ENCODE measurements at regions not wholly inside any gene's neighbourhood (a gene's known extent, or its start where the extent isn't known, plus 50 kb on each side); places are given as distances from the start of the nearest gene placed in this dataset.

- TF ChIP-seq RXRA (CRISPR knock-in tag; IDR thresholded peaks at IDR 0.05) (no peak), FOXP1 (IDR thresholded peaks at IDR 0.05) (no peak), FOXP1 (CRISPR knock-in tag; IDR thresholded peaks at IDR 0.05) (no peak), MATR3 (CRISPR knock-in tag; IDR thresholded peaks at IDR 0.05) (no peak), HNRNPK (IDR thresholded peaks at IDR 0.05; ENCODE audit: low read depth, low read length, poor library complexity, severe bottlenecking) (no peak), EZH2 (conservative IDR thresholded peaks at IDR 0.05; ENCODE audit: low read depth, low read length) (no peak), MAFG (CRISPR knock-in tag; IDR thresholded peaks at IDR 0.05) (no peak), NFE2L2 (IDR thresholded peaks at IDR 0.05; ENCODE audit: low read length) (no peak), AHDC1 (CRISPR knock-in tag; IDR thresholded peaks at IDR 0.05; ENCODE audit: borderline replicate concordance) (no peak), ARNTL (CRISPR knock-in tag; IDR thresholded peaks at IDR 0.05) (no peak), SETDB1 (CRISPR knock-in tag; IDR thresholded peaks at IDR 0.05; ENCODE audit: borderline replicate concordance) (no peak), TRIM24 (CRISPR knock-in tag; IDR thresholded peaks at IDR 0.05) (no peak), ZSCAN5A (CRISPR knock-in tag; IDR thresholded peaks at IDR 0.05; ENCODE audit: borderline replicate concordance) (no peak)
- TF ChIP-seq, protein P1, sequence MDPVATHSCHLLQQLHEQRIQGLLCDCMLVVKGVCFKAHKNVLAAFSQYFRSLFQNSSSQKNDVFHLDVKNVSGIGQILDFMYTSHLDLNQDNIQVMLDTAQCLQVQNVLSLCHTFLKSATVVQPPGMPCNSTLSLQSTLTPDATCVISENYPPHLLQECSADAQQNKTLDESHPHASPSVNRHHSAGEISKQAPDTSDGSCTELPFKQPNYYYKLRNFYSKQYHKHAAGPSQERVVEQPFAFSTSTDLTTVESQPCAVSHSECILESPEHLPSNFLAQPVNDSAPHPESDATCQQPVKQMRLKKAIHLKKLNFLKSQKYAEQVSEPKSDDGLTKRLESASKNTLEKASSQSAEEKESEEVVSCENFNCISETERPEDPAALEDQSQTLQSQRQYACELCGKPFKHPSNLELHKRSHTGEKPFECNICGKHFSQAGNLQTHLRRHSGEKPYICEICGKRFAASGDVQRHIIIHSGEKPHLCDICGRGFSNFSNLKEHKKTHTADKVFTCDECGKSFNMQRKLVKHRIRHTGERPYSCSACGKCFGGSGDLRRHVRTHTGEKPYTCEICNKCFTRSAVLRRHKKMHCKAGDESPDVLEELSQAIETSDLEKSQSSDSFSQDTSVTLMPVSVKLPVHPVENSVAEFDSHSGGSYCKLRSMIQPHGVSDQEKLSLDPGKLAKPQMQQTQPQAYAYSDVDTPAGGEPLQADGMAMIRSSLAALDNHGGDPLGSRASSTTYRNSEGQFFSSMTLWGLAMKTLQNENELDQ (CRISPR knock-in tag; IDR thresholded peaks at IDR 0.05; ENCODE audit: borderline replicate concordance), result no peak
- TF ChIP-seq, protein P2, sequence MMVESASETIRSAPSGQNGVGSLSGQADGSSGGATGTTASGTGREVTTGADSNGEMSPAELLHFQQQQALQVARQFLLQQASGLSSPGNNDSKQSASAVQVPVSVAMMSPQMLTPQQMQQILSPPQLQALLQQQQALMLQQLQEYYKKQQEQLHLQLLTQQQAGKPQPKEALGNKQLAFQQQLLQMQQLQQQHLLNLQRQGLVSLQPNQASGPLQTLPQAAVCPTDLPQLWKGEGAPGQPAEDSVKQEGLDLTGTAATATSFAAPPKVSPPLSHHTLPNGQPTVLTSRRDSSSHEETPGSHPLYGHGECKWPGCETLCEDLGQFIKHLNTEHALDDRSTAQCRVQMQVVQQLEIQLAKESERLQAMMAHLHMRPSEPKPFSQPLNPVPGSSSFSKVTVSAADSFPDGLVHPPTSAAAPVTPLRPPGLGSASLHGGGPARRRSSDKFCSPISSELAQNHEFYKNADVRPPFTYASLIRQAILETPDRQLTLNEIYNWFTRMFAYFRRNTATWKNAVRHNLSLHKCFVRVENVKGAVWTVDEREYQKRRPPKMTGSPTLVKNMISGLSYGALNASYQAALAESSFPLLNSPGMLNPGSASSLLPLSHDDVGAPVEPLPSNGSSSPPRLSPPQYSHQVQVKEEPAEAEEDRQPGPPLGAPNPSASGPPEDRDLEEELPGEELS (CRISPR knock-in tag; IDR thresholded peaks at IDR 0.05), result no peak
Measured at GRCh38 chr16:26969589-26970231, 97.0 kb upstream of the C16orf82 start.

All from HepG2 (cell line).